K562 (cell line): ENCODE measurements at regions not wholly inside any gene's neighbourhood (a gene's known extent, or its start where the extent isn't known, plus 50 kb on each side); places are given as distances from the start of the nearest gene placed in this dataset.

ENCODE experiments used
- BACH1 ChIP-seq: fragments of 200-800 bp; sonication (Bioruptor generic); IDR thresholded peaks from 2 replicates; pipeline ENCODE4 v1.6.1; 2016; ENCODE audit warnings: missing genetic modification characterization, missing compliant biosample characterization
- ETV5 ChIP-seq: sonication (generic); formaldehyde crosslinking; IDR thresholded peaks from 2 replicates; pipeline ENCODE4 v1.4.0; 2020; ENCODE audit warnings: low read depth, mild to moderate bottlenecking, missing genetic modification reagents
- FOSL1 ChIP-seq: fragments of 200-800 bp; sonication (Bioruptor generic); conservative IDR thresholded peaks from 2 replicates; pipeline ENCODE4 v1.6.1; 2016; ENCODE audit warnings: missing genetic modification characterization, missing compliant biosample characterization
- FOXK1 ChIP-seq: sonication (generic); formaldehyde crosslinking; IDR thresholded peaks from 2 replicates; pipeline ENCODE4 v1.8.0; 2022; ENCODE audit warnings: missing genetic modification reagents, mild to moderate bottlenecking, borderline replicate concordance
- FOXK2 ChIP-seq, 2 experiments: fragments of 450-650 bp; IDR thresholded peaks in 1 of 2; conservative IDR thresholded peaks in 1 of 2; 2 replicates each; pipeline ENCODE4 v1.6.1; 2016; ENCODE audit warnings: low read depth in 2 of 2, mild to moderate bottlenecking in 1 of 2
- IRF2 ChIP-seq: sonication (generic); formaldehyde crosslinking; IDR thresholded peaks from 2 replicates; pipeline ENCODE4 v1.8.1; 2022; ENCODE audit warnings: mild to moderate bottlenecking, missing genetic modification reagents
- KLF13 ChIP-seq: fragments of 450-650 bp; IDR thresholded peaks from 2 replicates; pipeline ENCODE4 v1.6.1; 2016; ENCODE audit warnings: missing genetic modification characterization, low read depth, mild to moderate bottlenecking, missing compliant biosample characterization, moderate library complexity, borderline replicate concordance
- MAFK ChIP-seq: IDR thresholded peaks from 2 replicates; pipeline ENCODE4 v1.6.1; 2011; ENCODE audit warnings: low read length, improper control_type of control experiment
- MEIS2 ChIP-seq: fragments of 450-650 bp; IDR thresholded peaks from 2 replicates; pipeline ENCODE4 v1.6.1; 2014; ENCODE audit warnings: mild to moderate bottlenecking; ENCODE audit not compliant: partially characterized antibody
- POU5F1 ChIP-seq: fragments of 150-350 bp; IDR thresholded peaks from 2 replicates; pipeline ENCODE4 v1.6.1; 2014; ENCODE audit warnings: borderline replicate concordance, low read length, low read depth, mild to moderate bottlenecking; ENCODE audit not compliant: partially characterized antibody
- PPARD ChIP-seq: fragments of 250-450 bp; sonication (Bioruptor Pico); IDR thresholded peaks from 2 replicates; pipeline ENCODE4 v1.8.0; 2022; ENCODE audit warnings: inconsistent platforms, mild to moderate bottlenecking, moderate library complexity
- TAL1 ChIP-seq: fragments of 450-650 bp; IDR thresholded peaks from 2 replicates; pipeline ENCODE4 v1.6.1; 2016; ENCODE audit warnings: mild to moderate bottlenecking
- TCF7L2 ChIP-seq: fragments of 150-350 bp; IDR thresholded peaks from 2 replicates; pipeline ENCODE4 v1.6.1; 2016; ENCODE audit warnings: low read depth, mild to moderate bottlenecking, low read length, moderate library complexity
- TFAM ChIP-seq: fragments of 250-450 bp; sonication (Bioruptor Pico); conservative IDR thresholded peaks from 2 replicates; pipeline ENCODE4 v1.5.0; 2021; ENCODE audit warnings: mild to moderate bottlenecking, moderate library complexity
- ZFP30 ChIP-seq: fragments of 250-450 bp; sonication (Bioruptor Pico); IDR thresholded peaks from 2 replicates; pipeline ENCODE4 v1.8.0; 2022; ENCODE audit warnings: moderate library complexity, mild to moderate bottlenecking, inconsistent platforms, borderline replicate concordance
- ZZZ3 ChIP-seq: fragments of 450-650 bp; IDR thresholded peaks from 2 replicates; pipeline ENCODE4 v1.6.1; 2016; ENCODE audit warnings: antibody characterized with exemption, mild to moderate bottlenecking, moderate library complexity
- TF ChIP-seq, protein P1 (sequence below): sonication (generic); formaldehyde crosslinking; IDR thresholded peaks from 2 replicates; pipeline ENCODE4 v1.9.0; 2022; ENCODE audit warnings: mild to moderate bottlenecking, missing genetic modification reagents
- TF ChIP-seq, protein P2 (sequence below): fragments of 250-450 bp; sonication (Bioruptor Pico); IDR thresholded peaks from 2 replicates; pipeline ENCODE4 v1.5.0; 2020; ENCODE audit warnings: mild to moderate bottlenecking
- TF ChIP-seq, protein P3 (sequence below): sonication (generic); formaldehyde crosslinking; IDR thresholded peaks from 2 replicates; pipeline ENCODE4 v1.8.0; 2023; ENCODE audit warnings: missing genetic modification reagents, mild to moderate bottlenecking, borderline replicate concordance
- TF ChIP-seq, protein P4 (sequence below): fragments of 250-450 bp; sonication (Bioruptor Pico); IDR thresholded peaks from 2 replicates; pipeline ENCODE4 v1.5.0; 2020; ENCODE audit warnings: mild to moderate bottlenecking, borderline replicate concordance

DNA sequence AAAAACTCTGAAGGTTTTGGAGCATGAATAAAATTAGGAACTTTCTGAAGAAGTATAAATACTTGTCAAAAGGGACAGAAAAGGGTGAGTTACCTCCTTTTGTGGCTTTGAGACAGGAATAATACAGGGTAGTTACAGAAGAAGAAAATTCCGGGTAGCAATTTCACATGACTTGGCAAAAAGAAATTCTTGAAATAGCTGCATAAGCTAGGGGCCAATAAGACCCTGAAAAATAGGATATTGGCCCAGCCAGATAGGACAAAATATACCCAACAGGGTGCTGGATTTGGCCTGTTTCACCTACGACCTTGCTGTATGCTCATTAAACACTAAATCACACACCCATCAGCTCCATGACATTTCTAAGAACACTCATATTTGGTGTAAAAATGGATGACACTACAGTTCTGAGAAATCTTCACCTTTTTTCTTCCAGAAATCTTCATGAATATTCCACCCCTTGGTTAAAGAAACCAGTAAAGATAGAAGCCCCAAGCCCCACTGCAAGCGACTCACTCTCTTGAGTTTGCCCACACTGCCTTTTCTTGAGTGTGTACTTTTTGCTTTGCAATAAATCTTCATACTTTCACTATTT, 362.7 kb downstream of the SEMA3D start (continued):
- TF ChIP-seq KLF13 = no peak
- TF ChIP-seq, protein P1, sequence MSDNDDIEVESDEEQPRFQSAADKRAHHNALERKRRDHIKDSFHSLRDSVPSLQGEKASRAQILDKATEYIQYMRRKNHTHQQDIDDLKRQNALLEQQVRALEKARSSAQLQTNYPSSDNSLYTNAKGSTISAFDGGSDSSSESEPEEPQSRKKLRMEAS (CRISPR knock-in tag) = no peak
- TF ChIP-seq TCF7L2 = no peak
- peak; percentile 24; the same call in 1 of the 2 replicates for TF ChIP-seq MAFK
- TF ChIP-seq MEIS2 = peak; percentile 99
- TF ChIP-seq FOSL1 (tag) = 0 out of 2 replicates have a peak, but pooled peaks have one; percentile 28
- no peak for TF ChIP-seq TFAM
- TF ChIP-seq, protein P2, sequence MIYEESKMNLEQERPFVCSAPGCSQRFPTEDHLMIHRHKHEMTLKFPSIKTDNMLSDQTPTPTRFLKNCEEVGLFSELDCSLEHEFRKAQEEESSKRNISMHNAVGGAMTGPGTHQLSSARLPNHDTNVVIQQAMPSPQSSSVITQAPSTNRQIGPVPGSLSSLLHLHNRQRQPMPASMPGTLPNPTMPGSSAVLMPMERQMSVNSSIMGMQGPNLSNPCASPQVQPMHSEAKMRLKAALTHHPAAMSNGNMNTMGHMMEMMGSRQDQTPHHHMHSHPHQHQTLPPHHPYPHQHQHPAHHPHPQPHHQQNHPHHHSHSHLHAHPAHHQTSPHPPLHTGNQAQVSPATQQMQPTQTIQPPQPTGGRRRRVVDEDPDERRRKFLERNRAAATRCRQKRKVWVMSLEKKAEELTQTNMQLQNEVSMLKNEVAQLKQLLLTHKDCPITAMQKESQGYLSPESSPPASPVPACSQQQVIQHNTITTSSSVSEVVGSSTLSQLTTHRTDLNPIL (CRISPR knock-in tag) = no peak
- TF ChIP-seq, protein P3, sequence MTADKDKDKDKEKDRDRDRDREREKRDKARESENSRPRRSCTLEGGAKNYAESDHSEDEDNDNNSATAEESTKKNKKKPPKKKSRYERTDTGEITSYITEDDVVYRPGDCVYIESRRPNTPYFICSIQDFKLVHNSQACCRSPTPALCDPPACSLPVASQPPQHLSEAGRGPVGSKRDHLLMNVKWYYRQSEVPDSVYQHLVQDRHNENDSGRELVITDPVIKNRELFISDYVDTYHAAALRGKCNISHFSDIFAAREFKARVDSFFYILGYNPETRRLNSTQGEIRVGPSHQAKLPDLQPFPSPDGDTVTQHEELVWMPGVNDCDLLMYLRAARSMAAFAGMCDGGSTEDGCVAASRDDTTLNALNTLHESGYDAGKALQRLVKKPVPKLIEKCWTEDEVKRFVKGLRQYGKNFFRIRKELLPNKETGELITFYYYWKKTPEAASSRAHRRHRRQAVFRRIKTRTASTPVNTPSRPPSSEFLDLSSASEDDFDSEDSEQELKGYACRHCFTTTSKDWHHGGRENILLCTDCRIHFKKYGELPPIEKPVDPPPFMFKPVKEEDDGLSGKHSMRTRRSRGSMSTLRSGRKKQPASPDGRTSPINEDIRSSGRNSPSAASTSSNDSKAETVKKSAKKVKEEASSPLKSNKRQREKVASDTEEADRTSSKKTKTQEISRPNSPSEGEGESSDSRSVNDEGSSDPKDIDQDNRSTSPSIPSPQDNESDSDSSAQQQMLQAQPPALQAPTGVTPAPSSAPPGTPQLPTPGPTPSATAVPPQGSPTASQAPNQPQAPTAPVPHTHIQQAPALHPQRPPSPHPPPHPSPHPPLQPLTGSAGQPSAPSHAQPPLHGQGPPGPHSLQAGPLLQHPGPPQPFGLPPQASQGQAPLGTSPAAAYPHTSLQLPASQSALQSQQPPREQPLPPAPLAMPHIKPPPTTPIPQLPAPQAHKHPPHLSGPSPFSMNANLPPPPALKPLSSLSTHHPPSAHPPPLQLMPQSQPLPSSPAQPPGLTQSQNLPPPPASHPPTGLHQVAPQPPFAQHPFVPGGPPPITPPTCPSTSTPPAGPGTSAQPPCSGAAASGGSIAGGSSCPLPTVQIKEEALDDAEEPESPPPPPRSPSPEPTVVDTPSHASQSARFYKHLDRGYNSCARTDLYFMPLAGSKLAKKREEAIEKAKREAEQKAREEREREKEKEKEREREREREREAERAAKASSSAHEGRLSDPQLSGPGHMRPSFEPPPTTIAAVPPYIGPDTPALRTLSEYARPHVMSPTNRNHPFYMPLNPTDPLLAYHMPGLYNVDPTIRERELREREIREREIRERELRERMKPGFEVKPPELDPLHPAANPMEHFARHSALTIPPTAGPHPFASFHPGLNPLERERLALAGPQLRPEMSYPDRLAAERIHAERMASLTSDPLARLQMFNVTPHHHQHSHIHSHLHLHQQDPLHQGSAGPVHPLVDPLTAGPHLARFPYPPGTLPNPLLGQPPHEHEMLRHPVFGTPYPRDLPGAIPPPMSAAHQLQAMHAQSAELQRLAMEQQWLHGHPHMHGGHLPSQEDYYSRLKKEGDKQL = no peak
- TF ChIP-seq ZFP30 = no peak
- TF ChIP-seq PPARD (CRISPR knock-in tag) = no peak
- no peak for TF ChIP-seq TAL1
- TF ChIP-seq, protein P4, sequence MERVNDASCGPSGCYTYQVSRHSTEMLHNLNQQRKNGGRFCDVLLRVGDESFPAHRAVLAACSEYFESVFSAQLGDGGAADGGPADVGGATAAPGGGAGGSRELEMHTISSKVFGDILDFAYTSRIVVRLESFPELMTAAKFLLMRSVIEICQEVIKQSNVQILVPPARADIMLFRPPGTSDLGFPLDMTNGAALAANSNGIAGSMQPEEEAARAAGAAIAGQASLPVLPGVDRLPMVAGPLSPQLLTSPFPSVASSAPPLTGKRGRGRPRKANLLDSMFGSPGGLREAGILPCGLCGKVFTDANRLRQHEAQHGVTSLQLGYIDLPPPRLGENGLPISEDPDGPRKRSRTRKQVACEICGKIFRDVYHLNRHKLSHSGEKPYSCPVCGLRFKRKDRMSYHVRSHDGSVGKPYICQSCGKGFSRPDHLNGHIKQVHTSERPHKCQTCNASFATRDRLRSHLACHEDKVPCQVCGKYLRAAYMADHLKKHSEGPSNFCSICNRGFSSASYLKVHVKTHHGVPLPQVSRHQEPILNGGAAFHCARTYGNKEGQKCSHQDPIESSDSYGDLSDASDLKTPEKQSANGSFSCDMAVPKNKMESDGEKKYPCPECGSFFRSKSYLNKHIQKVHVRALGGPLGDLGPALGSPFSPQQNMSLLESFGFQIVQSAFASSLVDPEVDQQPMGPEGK = no peak
- TF ChIP-seq ETV5 (CRISPR knock-in tag) = no peak
- no peak for TF ChIP-seq ZZZ3
- 0 out of 2 replicates have a peak, but pooled peaks have one; percentile 37 for TF ChIP-seq BACH1 (tag)
- TF ChIP-seq POU5F1 = no peak
- no peak for TF ChIP-seq FOXK1
- no peak for TF ChIP-seq IRF2 (CRISPR knock-in tag)
- no peak for TF ChIP-seq FOXK2 (conservative IDR thresholded peaks at IDR 0.05 in 1 of 2, IDR thresholded peaks at IDR 0.05 in 1 of 2; ENCODE audit: low read depth in 2 of 2)
